GM23338 (cell line): ENCODE measurements at regions not wholly inside any gene's neighbourhood (a gene's known extent, or its start where the extent isn't known, plus 50 kb on each side); places are given as distances from the start of the nearest gene placed in this dataset.

Source experiments
- ATAC-seq: fragments of 200-7000 bp; cut with Tn5 transposase; 3 replicates; pipeline ENCODE4 v1.9.1; 2020
- DNase-seq: peaks from one replicate; pipeline ENCODE4 v3.0.0-alpha.2; 2015; ENCODE audit warnings: low spot score
- H2AFZ ChIP-seq: fragments of 200-600 bp; sonication (generic); 2 replicates; pipeline ENCODE4 v1.8.0; 2016; ENCODE audit warnings: antibody characterized with exemption, mild to moderate bottlenecking, moderate library complexity
- H3F3A ChIP-seq: fragments of 200-600 bp; sonication (generic); replicated peaks from 2 replicates; pipeline ENCODE4 v1.8.0; 2017; ENCODE audit warnings: antibody characterized with exemption, mixed run types, low read depth
- H3K27ac ChIP-seq: fragments of 200-600 bp; sonication (generic); 2 replicates; pipeline ENCODE4 v1.6.1; 2016; ENCODE audit warnings: low read depth
- H3K27me3 ChIP-seq: fragments of 200-600 bp; sonication (generic); 2 replicates; pipeline ENCODE4 v1.8.0; 2016; ENCODE audit warnings: mild to moderate bottlenecking, mixed run types, moderate library complexity; ENCODE audit not compliant: insufficient read depth
- H3K36me3 ChIP-seq: fragments of 200-600 bp; sonication (generic); 2 replicates; pipeline ENCODE4 v1.8.0; 2016; ENCODE audit warnings: mild to moderate bottlenecking; ENCODE audit not compliant: insufficient read depth
- H3K4me1 ChIP-seq: fragments of 200-600 bp; sonication (generic); 2 replicates; pipeline ENCODE4 v1.8.0; 2016; ENCODE audit warnings: mild to moderate bottlenecking, moderate library complexity; ENCODE audit not compliant: insufficient read depth
- H3K4me2 ChIP-seq: fragments of 200-600 bp; sonication (generic); 2 replicates; pipeline ENCODE4 v1.7.1; 2017; ENCODE audit warnings: mixed run types
- H3K4me3 ChIP-seq: fragments of 200-600 bp; sonication (generic); 2 replicates; pipeline ENCODE4 v1.6.1; 2016; ENCODE audit warnings: mixed run types
- H3K79me2 ChIP-seq: fragments of 200-600 bp; sonication (generic); replicated peaks from 2 replicates; pipeline ENCODE4 v1.8.0; 2017; ENCODE audit warnings: mild to moderate bottlenecking; ENCODE audit not compliant: insufficient read depth
- H3K9me2 ChIP-seq: fragments of 200-600 bp; sonication (generic); 2 replicates; pipeline ENCODE4 v1.8.0; 2017; ENCODE audit not compliant: insufficient read depth
- H4K20me1 ChIP-seq: fragments of 200-600 bp; sonication (generic); replicated peaks from 2 replicates; pipeline ENCODE4 v1.8.0; 2017; ENCODE audit warnings: mild to moderate bottlenecking; ENCODE audit not compliant: insufficient read depth
- H3K27ac Mint-ChIP-seq: 2 replicates; pipeline ENCODE4 v1.8.0; 2020; ENCODE audit warnings: inconsistent platforms, mild to moderate bottlenecking, moderate library complexity, mixed read lengths
- H3K27me3 Mint-ChIP-seq: 3 replicates; pipeline ENCODE4 v1.8.0; 2022; ENCODE audit warnings: low read depth, mild to moderate bottlenecking, moderate library complexity, mixed read lengths, inconsistent platforms; ENCODE audit not compliant: insufficient read depth, poor library complexity
- H3K36me3 Mint-ChIP-seq: 3 replicates; pipeline ENCODE4 v1.8.0; 2021; ENCODE audit warnings: low read depth, mild to moderate bottlenecking, inconsistent platforms, moderate library complexity, mixed read lengths
- H3K4me1 Mint-ChIP-seq: 3 replicates; pipeline ENCODE4 v1.8.0; 2020; ENCODE audit warnings: mild to moderate bottlenecking, inconsistent platforms, mixed read lengths
- H3K4me3 Mint-ChIP-seq: 3 replicates; pipeline ENCODE4 v1.8.0; 2021; ENCODE audit warnings: moderate library complexity, mild to moderate bottlenecking, inconsistent platforms, mixed read lengths
- H3K9me3 Mint-ChIP-seq: 3 replicates; pipeline ENCODE4 v1.8.0; 2020; ENCODE audit warnings: moderate library complexity, mild to moderate bottlenecking, inconsistent platforms, mixed read lengths
- EZH2phosphoT487 ChIP-seq: fragments of 200-600 bp; sonication (generic); IDR thresholded peaks from one replicate; pipeline ENCODE4 v1.8.1; 2018; ENCODE audit warnings: antibody characterized with exemption; ENCODE audit not compliant: unreplicated experiment
- JUNB ChIP-seq: IDR thresholded peaks from one replicate; pipeline ENCODE4 v1.6.1; 2016; ENCODE audit warnings: antibody characterized with exemption; ENCODE audit not compliant: unreplicated experiment
- POLR2AphosphoS5 ChIP-seq: IDR thresholded peaks from 2 replicates; pipeline ENCODE4 v1.6.1; 2016; ENCODE audit warnings: antibody characterized with exemption, low read depth
- STAT1 ChIP-seq: IDR thresholded peaks from one replicate; pipeline ENCODE4 v1.6.1; 2016; ENCODE audit warnings: antibody characterized with exemption; ENCODE audit not compliant: unreplicated experiment
- ZNF114 ChIP-seq: fragments of 250-450 bp; sonication (Bioruptor Pico); IDR thresholded peaks from 2 replicates; pipeline ENCODE4 v1.5.0; 2020; ENCODE audit warnings: mild to moderate bottlenecking, moderate library complexity
- ZNF331 ChIP-seq: fragments of 250-450 bp; sonication (Bioruptor Pico); IDR thresholded peaks from 2 replicates; pipeline ENCODE4 v1.5.0; 2020; ENCODE audit warnings: low read depth, mild to moderate bottlenecking, moderate library complexity
- TF ChIP-seq, protein P1 (sequence below): fragments of 250-450 bp; sonication (Bioruptor Pico); IDR thresholded peaks from 2 replicates; pipeline ENCODE4 v1.5.0; 2020; ENCODE audit warnings: mild to moderate bottlenecking, moderate library complexity
- TF ChIP-seq, protein P2 (sequence below): IDR thresholded peaks from 2 replicates; pipeline ENCODE4 v1.6.1; 2016; ENCODE audit warnings: antibody characterized with exemption

DNA sequence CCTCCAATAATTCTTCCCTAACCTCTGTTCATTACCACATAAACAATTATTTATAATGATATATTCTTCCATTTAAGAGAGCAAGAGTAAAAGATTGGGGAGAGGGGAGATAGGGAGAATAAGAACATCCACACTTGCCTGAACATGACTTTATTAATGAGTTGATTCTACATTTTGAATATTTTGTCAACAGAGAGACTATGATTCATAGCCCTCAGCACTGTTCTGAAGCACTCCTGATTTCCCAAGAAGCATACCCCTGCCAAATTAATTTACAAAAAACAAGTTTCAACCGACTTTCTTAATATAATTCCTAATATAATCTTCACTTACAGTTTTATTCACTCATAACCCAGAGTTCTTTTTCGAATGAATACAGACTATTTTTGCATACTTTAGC, 828.8 kb downstream of the ROBO2 start:
- Histone ChIP-seq H3K36me3 (no peaks in the 10 kb centered on the region), H3K4me1 (no peaks in the 10 kb centered on the region), H4K20me1 (no peaks in the 10 kb centered on the region), H2AFZ (no peak overlapping the region), H3K4me3 (no peak overlapping the region), H3K27me3 (no peaks in the 10 kb centered on the region), H3K9me2 (peaks cover 3% of the 10 kb centered on the region; the same call in 1 of the 2 replicates), H3F3A (no peaks in the 10 kb centered on the region), H3K79me2 (no peaks in the 10 kb centered on the region), H3K27ac (no peak overlapping the region), H3K4me2 (no peak overlapping the region)
- Mint-ChIP-seq H3K4me3 (no peak overlapping the region), H3K27me3 (no peaks in the 10 kb centered on the region), H3K36me3 (peaks cover 3% of the 10 kb centered on the region; the same call in 1 of the 3 replicates), H3K9me3 (peaks cover 3% of the 10 kb centered on the region; the same call in 2 of the 3 replicates), H3K27ac (no peak overlapping the region), H3K4me1 (no peaks in the 10 kb centered on the region; the same call in 1 of the 3 replicates)
- no peak for TF ChIP-seq ZNF114 (CRISPR knock-in tag)
- ATAC-seq (no peak), DNase-seq (no peak)

DNA sequence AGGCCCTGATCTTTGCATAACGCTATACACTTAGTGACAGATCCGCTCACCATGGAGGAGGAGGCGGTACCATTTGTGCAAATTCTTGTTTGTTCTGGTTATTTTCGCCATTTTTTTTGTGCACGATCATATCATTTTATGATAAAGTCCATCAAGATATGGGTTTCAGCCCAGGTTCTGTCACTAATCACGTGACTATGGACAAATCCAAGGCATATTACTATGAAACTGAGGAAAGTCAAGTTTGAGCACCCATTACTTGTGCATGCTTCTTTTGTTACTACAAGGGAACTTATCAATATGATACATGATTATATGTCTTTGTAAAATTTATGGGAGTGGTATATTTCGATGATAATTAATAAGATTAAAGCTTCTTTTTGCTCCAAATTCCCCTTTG, 829.5 kb downstream of the ROBO2 start:
- Mint-ChIP-seq H3K27ac (no peak overlapping the region), H3K4me3 (no peak overlapping the region), H3K36me3 (peaks cover 3% of the 10 kb centered on the region; the same call in 1 of the 3 replicates), H3K9me3 (peaks cover 3% of the 10 kb centered on the region; the same call in 2 of the 3 replicates), H3K4me1 (no peaks in the 10 kb centered on the region; the same call in 1 of the 3 replicates), H3K27me3 (no peaks in the 10 kb centered on the region)
- no peak for ATAC-seq
- no peak overlapping the region for H3K27ac ChIP-seq
- no peaks in the 10 kb centered on the region for H3K79me2 ChIP-seq
- no peak overlapping the region for H3K4me3 ChIP-seq
- H3K9me2 ChIP-seq: peaks cover 3% of the 10 kb centered on the region; the same call in 1 of the 2 replicates
- H3K36me3 ChIP-seq: no peaks in the 10 kb centered on the region
- H2AFZ ChIP-seq: no peak overlapping the region
- DNase-seq: no peak
- H3K4me2 ChIP-seq: no peak overlapping the region
- TF ChIP-seq POLR2AphosphoS5 (no peak), ZNF331 (CRISPR knock-in tag) (no peak), STAT1 (no peak), JUNB (no peak), EZH2phosphoT487 (no peak)
- TF ChIP-seq, protein P1, sequence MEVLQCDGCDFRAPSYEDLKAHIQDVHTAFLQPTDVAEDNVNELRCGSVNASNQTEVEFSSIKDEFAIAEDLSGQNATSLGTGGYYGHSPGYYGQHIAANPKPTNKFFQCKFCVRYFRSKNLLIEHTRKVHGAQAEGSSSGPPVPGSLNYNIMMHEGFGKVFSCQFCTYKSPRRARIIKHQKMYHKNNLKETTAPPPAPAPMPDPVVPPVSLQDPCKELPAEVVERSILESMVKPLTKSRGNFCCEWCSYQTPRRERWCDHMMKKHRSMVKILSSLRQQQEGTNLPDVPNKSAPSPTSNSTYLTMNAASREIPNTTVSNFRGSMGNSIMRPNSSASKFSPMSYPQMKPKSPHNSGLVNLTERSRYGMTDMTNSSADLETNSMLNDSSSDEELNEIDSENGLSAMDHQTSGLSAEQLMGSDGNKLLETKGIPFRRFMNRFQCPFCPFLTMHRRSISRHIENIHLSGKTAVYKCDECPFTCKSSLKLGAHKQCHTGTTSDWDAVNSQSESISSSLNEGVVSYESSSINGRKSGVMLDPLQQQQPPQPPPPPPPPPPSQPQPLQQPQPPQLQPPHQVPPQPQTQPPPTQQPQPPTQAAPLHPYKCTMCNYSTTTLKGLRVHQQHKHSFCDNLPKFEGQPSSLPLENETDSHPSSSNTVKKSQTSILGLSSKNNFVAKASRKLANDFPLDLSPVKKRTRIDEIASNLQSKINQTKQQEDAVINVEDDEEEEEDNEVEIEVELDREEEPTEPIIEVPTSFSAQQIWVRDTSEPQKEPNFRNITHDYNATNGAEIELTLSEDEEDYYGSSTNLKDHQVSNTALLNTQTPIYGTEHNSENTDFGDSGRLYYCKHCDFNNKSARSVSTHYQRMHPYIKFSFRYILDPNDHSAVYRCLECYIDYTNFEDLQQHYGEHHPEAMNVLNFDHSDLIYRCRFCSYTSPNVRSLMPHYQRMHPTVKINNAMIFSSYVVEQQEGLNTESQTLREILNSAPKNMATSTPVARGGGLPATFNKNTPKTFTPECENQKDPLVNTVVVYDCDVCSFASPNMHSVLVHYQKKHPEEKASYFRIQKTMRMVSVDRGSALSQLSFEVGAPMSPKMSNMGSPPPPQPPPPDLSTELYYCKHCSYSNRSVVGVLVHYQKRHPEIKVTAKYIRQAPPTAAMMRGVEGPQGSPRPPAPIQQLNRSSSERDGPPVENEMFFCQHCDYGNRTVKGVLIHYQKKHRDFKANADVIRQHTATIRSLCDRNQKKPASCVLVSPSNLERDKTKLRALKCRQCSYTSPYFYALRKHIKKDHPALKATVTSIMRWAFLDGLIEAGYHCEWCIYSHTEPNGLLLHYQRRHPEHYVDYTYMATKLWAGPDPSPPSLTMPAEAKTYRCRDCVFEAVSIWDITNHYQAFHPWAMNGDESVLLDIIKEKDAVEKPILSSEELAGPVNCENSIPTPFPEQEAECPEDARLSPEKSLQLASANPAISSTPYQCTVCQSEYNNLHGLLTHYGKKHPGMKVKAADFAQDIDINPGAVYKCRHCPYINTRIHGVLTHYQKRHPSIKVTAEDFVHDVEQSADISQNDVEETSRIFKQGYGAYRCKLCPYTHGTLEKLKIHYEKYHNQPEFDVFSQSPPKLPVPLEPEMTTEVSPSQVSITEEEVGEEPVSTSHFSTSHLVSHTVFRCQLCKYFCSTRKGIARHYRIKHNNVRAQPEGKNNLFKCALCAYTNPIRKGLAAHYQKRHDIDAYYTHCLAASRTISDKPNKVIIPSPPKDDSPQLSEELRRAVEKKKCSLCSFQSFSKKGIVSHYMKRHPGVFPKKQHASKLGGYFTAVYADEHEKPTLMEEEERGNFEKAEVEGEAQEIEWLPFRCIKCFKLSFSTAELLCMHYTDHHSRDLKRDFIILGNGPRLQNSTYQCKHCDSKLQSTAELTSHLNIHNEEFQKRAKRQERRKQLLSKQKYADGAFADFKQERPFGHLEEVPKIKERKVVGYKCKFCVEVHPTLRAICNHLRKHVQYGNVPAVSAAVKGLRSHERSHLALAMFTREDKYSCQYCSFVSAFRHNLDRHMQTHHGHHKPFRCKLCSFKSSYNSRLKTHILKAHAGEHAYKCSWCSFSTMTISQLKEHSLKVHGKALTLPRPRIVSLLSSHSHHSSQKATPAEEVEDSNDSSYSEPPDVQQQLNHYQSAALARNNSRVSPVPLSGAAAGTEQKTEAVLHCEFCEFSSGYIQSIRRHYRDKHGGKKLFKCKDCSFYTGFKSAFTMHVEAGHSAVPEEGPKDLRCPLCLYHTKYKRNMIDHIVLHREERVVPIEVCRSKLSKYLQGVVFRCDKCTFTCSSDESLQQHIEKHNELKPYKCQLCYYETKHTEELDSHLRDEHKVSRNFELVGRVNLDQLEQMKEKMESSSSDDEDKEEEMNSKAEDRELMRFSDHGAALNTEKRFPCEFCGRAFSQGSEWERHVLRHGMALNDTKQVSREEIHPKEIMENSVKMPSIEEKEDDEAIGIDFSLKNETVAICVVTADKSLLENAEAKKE (CRISPR knock-in tag): no peak
- TF ChIP-seq, protein P2, sequence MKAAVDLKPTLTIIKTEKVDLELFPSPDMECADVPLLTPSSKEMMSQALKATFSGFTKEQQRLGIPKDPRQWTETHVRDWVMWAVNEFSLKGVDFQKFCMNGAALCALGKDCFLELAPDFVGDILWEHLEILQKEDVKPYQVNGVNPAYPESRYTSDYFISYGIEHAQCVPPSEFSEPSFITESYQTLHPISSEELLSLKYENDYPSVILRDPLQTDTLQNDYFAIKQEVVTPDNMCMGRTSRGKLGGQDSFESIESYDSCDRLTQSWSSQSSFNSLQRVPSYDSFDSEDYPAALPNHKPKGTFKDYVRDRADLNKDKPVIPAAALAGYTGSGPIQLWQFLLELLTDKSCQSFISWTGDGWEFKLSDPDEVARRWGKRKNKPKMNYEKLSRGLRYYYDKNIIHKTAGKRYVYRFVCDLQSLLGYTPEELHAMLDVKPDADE: no peak
- no peaks in the 10 kb centered on the region for H3K27me3 ChIP-seq
- no peaks in the 10 kb centered on the region for H3K4me1 ChIP-seq
- H4K20me1 ChIP-seq: no peaks in the 10 kb centered on the region
- H3F3A ChIP-seq: no peaks in the 10 kb centered on the region
